ENCODE measurements at regions not wholly inside any gene's neighbourhood (a gene's known extent, or its start where the extent isn't known, plus 50 kb on each side); places are given as distances from the start of the nearest gene placed in this dataset.

DNA sequence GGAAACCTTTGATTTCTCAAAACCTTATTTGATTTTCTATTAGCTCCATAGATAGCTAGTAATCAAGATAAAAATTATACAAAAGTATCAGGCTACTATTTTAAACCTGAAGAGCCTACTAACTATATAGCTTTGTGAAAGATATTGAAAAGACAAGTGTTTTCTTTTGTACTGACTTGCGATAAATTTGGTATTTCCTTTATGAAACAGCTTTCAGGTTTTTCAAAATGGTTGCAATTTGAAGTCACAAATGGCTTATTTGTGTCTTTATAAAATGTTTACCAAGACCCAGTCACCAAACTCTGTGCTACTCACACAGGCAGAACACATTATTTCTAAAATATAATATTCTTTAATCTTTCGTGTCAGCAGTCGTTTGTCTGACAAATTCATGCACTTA, 167.5 kb upstream of the ALCAM start:
- Mint-ChIP-seq H3K27me3 (ENCODE audit: low read depth) (no peaks in the 10 kb centered on the region), H3K27ac (ENCODE audit: unreplicated experiment) (no peak overlapping the region), H3K4me3 (ENCODE audit: unreplicated experiment) (no peak overlapping the region), H3K4me1 (ENCODE audit: low read depth) (peaks cover 23% of the 10 kb centered on the region), H3K9me3 (ENCODE audit: low read depth) (no peaks in the 10 kb centered on the region), H3K36me3 (ENCODE audit: low read depth) (no peaks in the 10 kb centered on the region)
- no peak for DNase-seq (ENCODE audit: low spot score)
- TF ChIP-seq, protein P1, sequence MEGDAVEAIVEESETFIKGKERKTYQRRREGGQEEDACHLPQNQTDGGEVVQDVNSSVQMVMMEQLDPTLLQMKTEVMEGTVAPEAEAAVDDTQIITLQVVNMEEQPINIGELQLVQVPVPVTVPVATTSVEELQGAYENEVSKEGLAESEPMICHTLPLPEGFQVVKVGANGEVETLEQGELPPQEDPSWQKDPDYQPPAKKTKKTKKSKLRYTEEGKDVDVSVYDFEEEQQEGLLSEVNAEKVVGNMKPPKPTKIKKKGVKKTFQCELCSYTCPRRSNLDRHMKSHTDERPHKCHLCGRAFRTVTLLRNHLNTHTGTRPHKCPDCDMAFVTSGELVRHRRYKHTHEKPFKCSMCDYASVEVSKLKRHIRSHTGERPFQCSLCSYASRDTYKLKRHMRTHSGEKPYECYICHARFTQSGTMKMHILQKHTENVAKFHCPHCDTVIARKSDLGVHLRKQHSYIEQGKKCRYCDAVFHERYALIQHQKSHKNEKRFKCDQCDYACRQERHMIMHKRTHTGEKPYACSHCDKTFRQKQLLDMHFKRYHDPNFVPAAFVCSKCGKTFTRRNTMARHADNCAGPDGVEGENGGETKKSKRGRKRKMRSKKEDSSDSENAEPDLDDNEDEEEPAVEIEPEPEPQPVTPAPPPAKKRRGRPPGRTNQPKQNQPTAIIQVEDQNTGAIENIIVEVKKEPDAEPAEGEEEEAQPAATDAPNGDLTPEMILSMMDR (IDR thresholded peaks at IDR 0.05), result no peak

- H3K27me3 Mint-ChIP-seq (ENCODE audit: low read depth), result no peaks in the 10 kb centered on the region
- DNase-seq (ENCODE audit: low spot score), result no peak
- TF ChIP-seq, protein P1 (IDR thresholded peaks at IDR 0.05), result no peak
- H3K4me1 Mint-ChIP-seq (ENCODE audit: low read depth), result no peaks in the 10 kb centered on the region
- H3K27ac Mint-ChIP-seq (ENCODE audit: unreplicated experiment), result no peak overlapping the region
- no peaks in the 10 kb centered on the region for H3K36me3 Mint-ChIP-seq (ENCODE audit: low read depth)
- H3K4me3 Mint-ChIP-seq (ENCODE audit: unreplicated experiment), result no peak overlapping the region
- peaks cover 3% of the 10 kb centered on the region for H3K9me3 Mint-ChIP-seq (ENCODE audit: low read depth)
These were observed 156.6 kb upstream of the ALCAM start for GRCh38 chr3:105210141-105210540.

GRCh38 chr3:105214590-105214989, 152.1 kb upstream of the ALCAM start:
- H3K36me3 Mint-ChIP-seq (ENCODE audit: low read depth), result no peaks in the 10 kb centered on the region
- peaks cover 3% of the 10 kb centered on the region for H3K9me3 Mint-ChIP-seq (ENCODE audit: low read depth)
- no peak overlapping the region for H3K4me3 Mint-ChIP-seq (ENCODE audit: unreplicated experiment)
- H3K27ac Mint-ChIP-seq (ENCODE audit: unreplicated experiment), result no peak overlapping the region
- no peaks in the 10 kb centered on the region for H3K27me3 Mint-ChIP-seq (ENCODE audit: low read depth)
- no peaks in the 10 kb centered on the region for H3K4me1 Mint-ChIP-seq (ENCODE audit: low read depth)
- TF ChIP-seq, protein P1 (IDR thresholded peaks at IDR 0.05), result no peak
- DNase-seq (ENCODE audit: low spot score), result no peak

GRCh38 chr3:105222568-105223093, 144.1 kb upstream of the ALCAM start:
- H3K9me3 Mint-ChIP-seq (ENCODE audit: low read depth), result peaks cover 5% of the 10 kb centered on the region
- H3K36me3 Mint-ChIP-seq (ENCODE audit: low read depth), result no peaks in the 10 kb centered on the region
- peaks cover 13% of the 10 kb centered on the region for H3K4me1 Mint-ChIP-seq (ENCODE audit: low read depth)
- no peak for DNase-seq (ENCODE audit: low spot score)
- H3K27me3 Mint-ChIP-seq (ENCODE audit: low read depth), result no peaks in the 10 kb centered on the region
- no peak overlapping the region for H3K27ac Mint-ChIP-seq (ENCODE audit: unreplicated experiment)
- no peak overlapping the region for H3K4me3 Mint-ChIP-seq (ENCODE audit: unreplicated experiment)
- TF ChIP-seq, protein P1 (IDR thresholded peaks at IDR 0.05), result no peak

DNA sequence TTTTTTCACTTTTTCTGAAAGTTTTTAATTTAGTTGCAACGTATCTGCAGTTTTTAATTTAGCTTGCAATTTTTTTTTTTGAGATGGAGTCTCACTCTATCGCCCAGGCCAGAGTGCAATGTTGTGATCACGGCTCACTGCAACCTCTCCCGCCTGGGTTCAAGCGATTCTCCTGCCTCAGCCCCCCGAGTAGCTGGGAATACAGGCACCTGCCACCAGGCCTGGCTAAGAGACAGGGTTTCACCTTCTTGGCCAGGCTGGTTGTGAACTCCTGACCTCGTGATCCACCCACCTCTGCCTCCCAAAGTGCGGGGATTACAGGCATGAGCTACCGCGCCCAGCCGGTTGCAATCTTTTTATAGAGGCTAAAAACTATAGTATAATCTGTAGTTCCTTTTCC, 142.9 kb upstream of the ALCAM start:
- Mint-ChIP-seq H3K4me1 (ENCODE audit: low read depth) (peaks cover 20% of the 10 kb centered on the region), H3K36me3 (ENCODE audit: low read depth) (no peaks in the 10 kb centered on the region), H3K27ac (ENCODE audit: unreplicated experiment) (no peak overlapping the region), H3K9me3 (ENCODE audit: low read depth) (peaks cover 10% of the 10 kb centered on the region), H3K4me3 (ENCODE audit: unreplicated experiment) (no peak overlapping the region), H3K27me3 (ENCODE audit: low read depth) (no peaks in the 10 kb centered on the region)
- TF ChIP-seq, protein P1 (IDR thresholded peaks at IDR 0.05), result no peak
- DNase-seq (ENCODE audit: low spot score), result no peak
